Endothelial cell (in vitro differentiated cells): ENCODE measurements at regions not wholly inside any gene's neighbourhood (a gene's known extent, or its start where the extent isn't known, plus 50 kb on each side); places are given as distances from the start of the nearest gene placed in this dataset.

Experiments used
- DNase-seq: peaks from one replicate; pipeline ENCODE4 v3.0.0; 2021; ENCODE audit warnings: low spot score
- H3K27ac Mint-ChIP-seq: one replicate; pipeline ENCODE4 v1.8.0; 2021; ENCODE audit warnings: mixed read lengths, inconsistent platforms; ENCODE audit not compliant: unreplicated experiment
- H3K27me3 Mint-ChIP-seq: one replicate; pipeline ENCODE4 v1.8.0; 2021; ENCODE audit warnings: mild to moderate bottlenecking, moderate library complexity, mixed read lengths, inconsistent platforms; ENCODE audit not compliant: unreplicated experiment
- H3K36me3 Mint-ChIP-seq: one replicate; pipeline ENCODE4 v1.8.0; 2021; ENCODE audit warnings: mild to moderate bottlenecking, low read depth, mixed read lengths, inconsistent platforms; ENCODE audit not compliant: unreplicated experiment
- H3K4me1 Mint-ChIP-seq: one replicate; pipeline ENCODE4 v1.8.0; 2021; ENCODE audit warnings: mild to moderate bottlenecking, mixed read lengths, inconsistent platforms; ENCODE audit not compliant: unreplicated experiment
- H3K4me3 Mint-ChIP-seq: one replicate; pipeline ENCODE4 v1.8.0; 2021; ENCODE audit warnings: mild to moderate bottlenecking, mixed read lengths, inconsistent platforms; ENCODE audit not compliant: unreplicated experiment
- H3K9me3 Mint-ChIP-seq: one replicate; pipeline ENCODE4 v1.8.0; 2021; ENCODE audit warnings: mixed read lengths, inconsistent platforms; ENCODE audit not compliant: unreplicated experiment
- CTCF ChIP-seq: fragments of 200-600 bp; sonication (generic); IDR thresholded peaks from one replicate; pipeline ENCODE4 v1.5.0; 2021; ENCODE audit warnings: antibody characterized with exemption; ENCODE audit not compliant: unreplicated experiment

GRCh38 chr6:27839626-27840475 lies 72.3 kb downstream of the OR2B2 start:
- Mint-ChIP-seq H3K27ac (peak overlapping the region; percentile 90), H3K36me3 (no peaks in the 10 kb centered on the region), H3K27me3 (peaks cover 2% of the 10 kb centered on the region), H3K4me1 (peaks cover 13% of the 10 kb centered on the region), H3K4me3 (no peak overlapping the region), H3K9me3 (no peaks in the 10 kb centered on the region)
- no peak for DNase-seq
- TF ChIP-seq CTCF: no peak

DNA sequence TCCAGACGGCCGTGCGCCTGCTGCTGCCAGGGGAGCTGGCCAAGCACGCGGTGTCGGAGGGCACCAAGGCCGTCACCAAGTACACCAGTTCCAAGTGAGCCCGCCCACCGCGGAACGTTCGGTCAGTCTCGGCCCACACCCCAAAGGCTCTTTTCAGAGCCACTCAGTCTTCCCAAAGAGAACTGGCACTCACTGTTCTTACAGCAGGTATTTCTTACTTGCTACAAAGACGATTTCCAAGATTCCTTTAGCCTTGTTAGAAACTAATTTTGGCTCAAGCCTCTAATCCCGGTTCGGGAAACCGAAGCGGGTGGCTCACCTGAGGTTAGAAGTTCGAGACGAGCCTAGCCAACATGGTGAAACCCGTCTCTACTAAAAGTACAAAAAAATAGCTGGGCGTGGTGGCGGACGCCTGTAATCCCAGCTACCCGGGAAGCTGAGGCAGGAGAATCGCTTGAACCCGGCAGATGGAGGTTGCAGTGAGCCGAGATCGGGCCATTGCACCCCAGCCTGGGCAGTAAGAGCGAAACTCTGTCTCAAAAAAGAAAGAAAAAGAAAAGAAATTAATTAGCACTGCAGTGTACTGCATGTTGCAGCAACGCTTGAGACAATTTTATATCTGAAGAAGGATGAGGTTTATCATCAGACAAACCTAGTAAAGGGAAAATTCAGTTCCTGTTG lies 73.1 kb downstream of the OR2B2 start:
- H3K4me1 Mint-ChIP-seq: peaks cover 13% of the 10 kb centered on the region
- DNase-seq: no peak

GRCh38 chr6:27838058-27838944 lies 73.9 kb downstream of the OR2B2 start:
- peaks cover 13% of the 10 kb centered on the region for H3K4me1 Mint-ChIP-seq
- no peaks in the 10 kb centered on the region for H3K36me3 Mint-ChIP-seq
- no peak overlapping the region for H3K4me3 Mint-ChIP-seq
- peak; percentile 69 for DNase-seq
- H3K27me3 Mint-ChIP-seq: peaks cover 2% of the 10 kb centered on the region
- TF ChIP-seq CTCF: no peak
- no peaks in the 10 kb centered on the region for H3K9me3 Mint-ChIP-seq
- no peak overlapping the region for H3K27ac Mint-ChIP-seq

More for the DNA sequence above, 73.1 kb downstream of the OR2B2 start:
- Mint-ChIP-seq H3K27me3 (peaks cover 2% of the 10 kb centered on the region), H3K9me3 (no peaks in the 10 kb centered on the region), H3K4me3 (no peak overlapping the region), H3K36me3 (no peaks in the 10 kb centered on the region), H3K27ac (no peak overlapping the region)
- no peak for TF ChIP-seq CTCF

GRCh38 chr6:27837625-27838057 lies 74.6 kb downstream of the OR2B2 start:
- no peak for TF ChIP-seq CTCF
- peaks cover 2% of the 10 kb centered on the region for H3K27me3 Mint-ChIP-seq
- peaks cover 13% of the 10 kb centered on the region for H3K4me1 Mint-ChIP-seq
- no peak overlapping the region for H3K4me3 Mint-ChIP-seq
- no peak for DNase-seq
- no peaks in the 10 kb centered on the region for H3K36me3 Mint-ChIP-seq
- no peaks in the 10 kb centered on the region for H3K9me3 Mint-ChIP-seq
- no peak overlapping the region for H3K27ac Mint-ChIP-seq
